SK-N-SH treated with all-trans-retinoic acid at 6 μM for 48 hours (cell line): ENCODE measurements at regions not wholly inside any gene's neighbourhood (a gene's known extent, or its start where the extent isn't known, plus 50 kb on each side); places are given as distances from the start of the nearest gene placed in this dataset.

Source experiments
- ARNTL ChIP-seq: fragments of 450-650 bp; formaldehyde crosslinking; IDR thresholded peaks from 2 replicates; pipeline ENCODE4 v1.5.0; 2020; ENCODE audit warnings: low read depth, mild to moderate bottlenecking, moderate library complexity, borderline replicate concordance
- CSDC2 ChIP-seq: fragments of 250-450 bp; sonication (Bioruptor Pico); IDR thresholded peaks from 2 replicates; pipeline ENCODE4 v1.5.0; 2020; ENCODE audit warnings: mild to moderate bottlenecking, moderate library complexity
- ISL1 ChIP-seq: fragments of 250-450 bp; sonication (Bioruptor Pico); IDR thresholded peaks from 2 replicates; pipeline ENCODE4 v2.1.2; 2022; ENCODE audit warnings: mild to moderate bottlenecking, moderate library complexity
- OSR1 ChIP-seq: fragments of 250-450 bp; sonication (Bioruptor Pico); IDR thresholded peaks from 2 replicates; pipeline ENCODE4 v1.8.0; 2022; ENCODE audit warnings: moderate library complexity, mild to moderate bottlenecking, inconsistent platforms
- ZFP30 ChIP-seq: fragments of 450-650 bp; formaldehyde crosslinking; IDR thresholded peaks from 2 replicates; pipeline ENCODE4 v1.5.0; 2022; ENCODE audit warnings: mild to moderate bottlenecking, moderate library complexity
- ZNF70 ChIP-seq: fragments of 450-650 bp; formaldehyde crosslinking; IDR thresholded peaks from 2 replicates; pipeline ENCODE4 v1.5.0; 2020; ENCODE audit warnings: mild to moderate bottlenecking, moderate library complexity
- ZNF8 ChIP-seq: fragments of 450-650 bp; formaldehyde crosslinking; IDR thresholded peaks from 2 replicates; pipeline ENCODE4 v1.5.0; 2020; ENCODE audit warnings: mild to moderate bottlenecking, moderate library complexity
- TF ChIP-seq, protein P1 (sequence below): fragments of 250-450 bp; sonication (Bioruptor Pico); IDR thresholded peaks from 2 replicates; pipeline ENCODE4 v1.5.1; 2020; ENCODE audit warnings: low read depth, mild to moderate bottlenecking, moderate library complexity
- TF ChIP-seq, protein P2 (sequence below): fragments of 250-450 bp; sonication (Bioruptor Pico); IDR thresholded peaks from 2 replicates; pipeline ENCODE4 v1.8.0; 2020; ENCODE audit warnings: mild to moderate bottlenecking, moderate library complexity, borderline replicate concordance

DNA sequence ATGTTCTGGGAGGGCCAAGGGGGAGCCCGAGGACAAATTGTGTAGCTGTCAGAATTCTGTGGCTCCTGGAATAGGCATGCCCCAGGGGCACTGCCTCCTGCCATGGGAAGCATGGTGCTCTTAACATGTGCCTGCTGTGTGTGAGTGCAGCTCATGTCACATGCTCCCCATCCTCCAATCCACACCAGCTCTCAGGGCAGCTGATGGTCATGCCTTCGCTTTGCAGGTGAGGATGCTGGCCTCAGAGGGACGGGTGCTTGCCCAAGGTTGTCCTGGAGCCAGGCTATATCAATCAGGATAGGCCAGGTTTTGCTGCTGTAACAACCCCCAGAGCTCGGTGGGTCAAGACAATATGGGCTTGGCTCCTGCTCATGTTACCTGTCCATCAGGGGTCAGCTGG lies 303.4 kb downstream of the RPS24 start:
- TF ChIP-seq, protein P1, sequence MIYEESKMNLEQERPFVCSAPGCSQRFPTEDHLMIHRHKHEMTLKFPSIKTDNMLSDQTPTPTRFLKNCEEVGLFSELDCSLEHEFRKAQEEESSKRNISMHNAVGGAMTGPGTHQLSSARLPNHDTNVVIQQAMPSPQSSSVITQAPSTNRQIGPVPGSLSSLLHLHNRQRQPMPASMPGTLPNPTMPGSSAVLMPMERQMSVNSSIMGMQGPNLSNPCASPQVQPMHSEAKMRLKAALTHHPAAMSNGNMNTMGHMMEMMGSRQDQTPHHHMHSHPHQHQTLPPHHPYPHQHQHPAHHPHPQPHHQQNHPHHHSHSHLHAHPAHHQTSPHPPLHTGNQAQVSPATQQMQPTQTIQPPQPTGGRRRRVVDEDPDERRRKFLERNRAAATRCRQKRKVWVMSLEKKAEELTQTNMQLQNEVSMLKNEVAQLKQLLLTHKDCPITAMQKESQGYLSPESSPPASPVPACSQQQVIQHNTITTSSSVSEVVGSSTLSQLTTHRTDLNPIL (CRISPR knock-in tag): no peak
- TF ChIP-seq ZFP30 (no peak), OSR1 (CRISPR knock-in tag) (no peak), CSDC2 (CRISPR knock-in tag) (no peak), ZNF8 (CRISPR knock-in tag) (no peak), ZNF70 (CRISPR knock-in tag) (no peak), ISL1 (CRISPR knock-in tag) (no peak), ARNTL (CRISPR knock-in tag) (no peak)
- TF ChIP-seq, protein P2, sequence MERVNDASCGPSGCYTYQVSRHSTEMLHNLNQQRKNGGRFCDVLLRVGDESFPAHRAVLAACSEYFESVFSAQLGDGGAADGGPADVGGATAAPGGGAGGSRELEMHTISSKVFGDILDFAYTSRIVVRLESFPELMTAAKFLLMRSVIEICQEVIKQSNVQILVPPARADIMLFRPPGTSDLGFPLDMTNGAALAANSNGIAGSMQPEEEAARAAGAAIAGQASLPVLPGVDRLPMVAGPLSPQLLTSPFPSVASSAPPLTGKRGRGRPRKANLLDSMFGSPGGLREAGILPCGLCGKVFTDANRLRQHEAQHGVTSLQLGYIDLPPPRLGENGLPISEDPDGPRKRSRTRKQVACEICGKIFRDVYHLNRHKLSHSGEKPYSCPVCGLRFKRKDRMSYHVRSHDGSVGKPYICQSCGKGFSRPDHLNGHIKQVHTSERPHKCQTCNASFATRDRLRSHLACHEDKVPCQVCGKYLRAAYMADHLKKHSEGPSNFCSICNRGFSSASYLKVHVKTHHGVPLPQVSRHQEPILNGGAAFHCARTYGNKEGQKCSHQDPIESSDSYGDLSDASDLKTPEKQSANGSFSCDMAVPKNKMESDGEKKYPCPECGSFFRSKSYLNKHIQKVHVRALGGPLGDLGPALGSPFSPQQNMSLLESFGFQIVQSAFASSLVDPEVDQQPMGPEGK (CRISPR knock-in tag): no peak
